Gastrocnemius medialis (tissue), 4 donors: ENCODE measurements at regions not wholly inside any gene's neighbourhood (a gene's known extent, or its start where the extent isn't known, plus 50 kb on each side); places are given as distances from the start of the nearest gene placed in this dataset.

Experiments used
- POLR2A ChIP-seq, 2 donors: fragments of 450-650 bp; IDR thresholded peaks; one replicate each; pipeline ENCODE4 v1.6.1; 2017; ENCODE audit warnings: antibody characterized with exemption in 2 of 2, mild to moderate bottlenecking in 2 of 2, moderate library complexity in 2 of 2
- TF ChIP-seq, protein P1 (sequence below), 5 experiments: fragments of 450-650 bp in 3 of 5; fragments of 200-600 bp in 2 of 5; sonication (generic) in 2 of 5; IDR thresholded peaks in 4 of 5; conservative IDR thresholded peaks in 1 of 5; 1 replicate in 4 of 5; 2 replicates in 1 of 5; pipeline ENCODE4 v1.5.1; 2016 to 2019; ENCODE audit warnings: antibody characterized with exemption in 5 of 5, mild to moderate bottlenecking in 3 of 5, moderate library complexity in 3 of 5

DNA sequence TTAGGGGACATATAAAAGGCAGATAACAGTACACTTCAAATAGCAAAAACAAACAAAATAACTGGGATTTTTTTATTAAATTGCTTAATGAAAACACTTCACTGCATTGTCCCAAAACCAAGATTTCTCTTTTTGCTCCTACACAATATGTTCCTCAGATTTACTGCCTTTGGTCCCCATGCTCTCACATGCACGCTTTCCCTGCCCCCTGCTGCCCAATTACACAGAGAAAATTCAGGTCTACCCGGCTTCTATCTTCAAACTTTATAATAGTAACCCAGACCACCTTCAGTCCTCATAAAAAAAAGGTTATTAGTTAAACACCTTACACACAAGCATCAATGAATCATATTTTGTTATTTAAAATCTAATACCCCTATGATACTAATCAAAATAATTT lies 673.8 kb upstream of the HS3ST5 start:
- TF ChIP-seq POLR2A (IDR thresholded peaks at IDR 0.05), result no peak
- TF ChIP-seq, protein P1, sequence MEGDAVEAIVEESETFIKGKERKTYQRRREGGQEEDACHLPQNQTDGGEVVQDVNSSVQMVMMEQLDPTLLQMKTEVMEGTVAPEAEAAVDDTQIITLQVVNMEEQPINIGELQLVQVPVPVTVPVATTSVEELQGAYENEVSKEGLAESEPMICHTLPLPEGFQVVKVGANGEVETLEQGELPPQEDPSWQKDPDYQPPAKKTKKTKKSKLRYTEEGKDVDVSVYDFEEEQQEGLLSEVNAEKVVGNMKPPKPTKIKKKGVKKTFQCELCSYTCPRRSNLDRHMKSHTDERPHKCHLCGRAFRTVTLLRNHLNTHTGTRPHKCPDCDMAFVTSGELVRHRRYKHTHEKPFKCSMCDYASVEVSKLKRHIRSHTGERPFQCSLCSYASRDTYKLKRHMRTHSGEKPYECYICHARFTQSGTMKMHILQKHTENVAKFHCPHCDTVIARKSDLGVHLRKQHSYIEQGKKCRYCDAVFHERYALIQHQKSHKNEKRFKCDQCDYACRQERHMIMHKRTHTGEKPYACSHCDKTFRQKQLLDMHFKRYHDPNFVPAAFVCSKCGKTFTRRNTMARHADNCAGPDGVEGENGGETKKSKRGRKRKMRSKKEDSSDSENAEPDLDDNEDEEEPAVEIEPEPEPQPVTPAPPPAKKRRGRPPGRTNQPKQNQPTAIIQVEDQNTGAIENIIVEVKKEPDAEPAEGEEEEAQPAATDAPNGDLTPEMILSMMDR (IDR thresholded peaks at IDR 0.05 in 4 of 5, conservative IDR thresholded peaks at IDR 0.05 in 1 of 5), result no peak
